ENCODE measurements at regions not wholly inside any gene's neighbourhood (a gene's known extent, or its start where the extent isn't known, plus 50 kb on each side); places are given as distances from the start of the nearest gene placed in this dataset.

DNA sequence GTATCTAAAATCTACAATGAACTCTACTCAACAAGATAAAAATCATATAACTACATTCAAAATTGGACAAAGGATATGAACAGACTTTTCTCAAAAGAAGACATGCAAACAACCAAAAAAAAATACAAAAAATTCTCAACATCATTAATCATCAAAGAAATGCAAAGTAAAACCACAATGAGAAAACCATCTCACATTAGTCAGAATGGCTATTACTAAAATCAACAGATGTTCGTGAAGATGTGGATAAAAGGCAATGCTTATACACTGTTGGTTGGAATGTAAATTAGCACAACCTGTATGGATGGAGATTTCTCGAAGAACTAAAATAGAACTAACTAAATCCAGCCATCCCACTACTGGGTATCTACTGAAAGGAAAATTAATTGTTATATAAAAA, 1080.8 kb downstream of the AMY1C start:
- Histone ChIP-seq H2AFZ (ENCODE audit: low read depth, low read length) (no peak overlapping the region), H3K9ac (ENCODE audit: low read length) (no peak overlapping the region), H3K79me2 (ENCODE audit: low read length) (no peaks in the 10 kb centered on the region), H3K27ac (ENCODE audit: low read length) (no peak overlapping the region), H3K9me3 (ENCODE audit: insufficient read depth, low read length) (no peaks in the 10 kb centered on the region), H3K4me2 (ENCODE audit: low read length) (no peak overlapping the region), H3K36me3 (replicated peaks; ENCODE audit: low read depth, low read length) (no peaks in the 10 kb centered on the region), H3K27me3 (ENCODE audit: low read depth, low read length) (no peaks in the 10 kb centered on the region), H3K4me3 (ENCODE audit: low read length) (no peak overlapping the region), H3K4me1 (ENCODE audit: low read length) (no peaks in the 10 kb centered on the region), H4K20me1 (ENCODE audit: insufficient read depth, low read length) (no peaks in the 10 kb centered on the region)
- TF ChIP-seq, protein P1, sequence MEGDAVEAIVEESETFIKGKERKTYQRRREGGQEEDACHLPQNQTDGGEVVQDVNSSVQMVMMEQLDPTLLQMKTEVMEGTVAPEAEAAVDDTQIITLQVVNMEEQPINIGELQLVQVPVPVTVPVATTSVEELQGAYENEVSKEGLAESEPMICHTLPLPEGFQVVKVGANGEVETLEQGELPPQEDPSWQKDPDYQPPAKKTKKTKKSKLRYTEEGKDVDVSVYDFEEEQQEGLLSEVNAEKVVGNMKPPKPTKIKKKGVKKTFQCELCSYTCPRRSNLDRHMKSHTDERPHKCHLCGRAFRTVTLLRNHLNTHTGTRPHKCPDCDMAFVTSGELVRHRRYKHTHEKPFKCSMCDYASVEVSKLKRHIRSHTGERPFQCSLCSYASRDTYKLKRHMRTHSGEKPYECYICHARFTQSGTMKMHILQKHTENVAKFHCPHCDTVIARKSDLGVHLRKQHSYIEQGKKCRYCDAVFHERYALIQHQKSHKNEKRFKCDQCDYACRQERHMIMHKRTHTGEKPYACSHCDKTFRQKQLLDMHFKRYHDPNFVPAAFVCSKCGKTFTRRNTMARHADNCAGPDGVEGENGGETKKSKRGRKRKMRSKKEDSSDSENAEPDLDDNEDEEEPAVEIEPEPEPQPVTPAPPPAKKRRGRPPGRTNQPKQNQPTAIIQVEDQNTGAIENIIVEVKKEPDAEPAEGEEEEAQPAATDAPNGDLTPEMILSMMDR (IDR thresholded peaks at IDR 0.05; ENCODE audit: low read depth, low read length), result no peak
- TF ChIP-seq EZH2phosphoT487 (IDR thresholded peaks at IDR 0.05; ENCODE audit: low read depth), result no peak

DNA sequence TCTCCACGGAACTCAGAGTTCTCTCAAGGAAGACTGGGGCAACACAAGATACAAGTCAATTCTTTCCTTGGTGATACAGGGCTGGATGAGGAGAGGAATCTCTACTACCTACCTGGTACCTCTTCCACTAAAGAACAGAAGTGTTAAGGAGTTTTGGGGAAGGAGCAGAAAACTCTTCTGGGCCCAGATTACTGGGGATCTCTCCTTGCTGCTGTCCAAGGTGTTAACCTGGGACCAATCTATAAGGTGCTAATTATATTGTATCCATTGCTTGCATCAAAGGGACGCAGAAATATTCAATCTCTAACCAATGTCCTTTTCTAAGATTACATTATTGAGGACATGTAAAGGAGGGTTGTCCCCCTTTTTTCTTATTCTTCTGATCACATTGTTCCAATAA, 1102.5 kb downstream of the AMY1C start:
- no peak overlapping the region for H2AFZ ChIP-seq (ENCODE audit: low read depth, low read length)

DNA sequence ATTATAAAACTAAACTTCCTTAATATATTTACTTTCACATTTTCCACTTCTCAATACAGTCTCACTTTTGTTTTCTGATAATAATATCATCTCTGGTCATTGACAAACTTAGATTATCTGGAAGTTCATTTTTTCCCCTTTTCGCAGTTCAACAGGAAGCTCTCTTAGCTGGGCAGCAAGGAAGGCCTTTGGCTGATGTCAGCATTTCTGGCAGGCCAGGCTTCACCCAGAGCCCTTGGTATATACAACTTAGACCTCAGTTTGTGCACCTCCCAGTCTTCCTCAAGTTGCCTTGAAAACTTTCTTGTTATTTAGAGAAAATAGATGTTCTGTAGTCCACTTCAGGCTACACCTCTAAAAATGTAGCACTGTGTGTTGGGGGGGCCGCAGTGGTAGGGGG, 1103.6 kb downstream of the AMY1C start:
- H3K27me3 ChIP-seq (ENCODE audit: low read depth, low read length), result no peaks in the 10 kb centered on the region
- no peaks in the 10 kb centered on the region for H3K79me2 ChIP-seq (ENCODE audit: low read length)
- H3K36me3 ChIP-seq (replicated peaks; ENCODE audit: low read depth, low read length), result no peaks in the 10 kb centered on the region
- H3K9me3 ChIP-seq (ENCODE audit: insufficient read depth, low read length), result no peaks in the 10 kb centered on the region
- no peak overlapping the region for H2AFZ ChIP-seq (ENCODE audit: low read depth, low read length)
- no peaks in the 10 kb centered on the region for H3K4me1 ChIP-seq (ENCODE audit: low read length)
- H3K4me3 ChIP-seq (ENCODE audit: low read length), result no peak overlapping the region
- H3K27ac ChIP-seq (ENCODE audit: low read length), result no peak overlapping the region
- no peaks in the 10 kb centered on the region for H4K20me1 ChIP-seq (ENCODE audit: insufficient read depth, low read length)
- H3K9ac ChIP-seq (ENCODE audit: low read length), result no peak overlapping the region
- no peak for TF ChIP-seq EZH2phosphoT487 (IDR thresholded peaks at IDR 0.05; ENCODE audit: low read depth)
- TF ChIP-seq, protein P1 (IDR thresholded peaks at IDR 0.05; ENCODE audit: low read depth, low read length), result no peak
- no peak overlapping the region for H3K4me2 ChIP-seq (ENCODE audit: low read length)

More for the DNA sequence above, 1102.5 kb downstream of the AMY1C start:
- Histone ChIP-seq H3K27me3 (ENCODE audit: low read depth, low read length) (no peaks in the 10 kb centered on the region), H3K4me2 (ENCODE audit: low read length) (no peak overlapping the region), H3K27ac (ENCODE audit: low read length) (no peak overlapping the region), H3K4me1 (ENCODE audit: low read length) (no peaks in the 10 kb centered on the region), H3K9ac (ENCODE audit: low read length) (no peak overlapping the region), H4K20me1 (ENCODE audit: insufficient read depth, low read length) (no peaks in the 10 kb centered on the region), H3K36me3 (replicated peaks; ENCODE audit: low read depth, low read length) (no peaks in the 10 kb centered on the region), H3K79me2 (ENCODE audit: low read length) (no peaks in the 10 kb centered on the region), H3K9me3 (ENCODE audit: insufficient read depth, low read length) (no peaks in the 10 kb centered on the region), H3K4me3 (ENCODE audit: low read length) (no peak overlapping the region)
- TF ChIP-seq, protein P1 (IDR thresholded peaks at IDR 0.05; ENCODE audit: low read depth, low read length), result no peak
- no peak for TF ChIP-seq EZH2phosphoT487 (IDR thresholded peaks at IDR 0.05; ENCODE audit: low read depth)

DNA sequence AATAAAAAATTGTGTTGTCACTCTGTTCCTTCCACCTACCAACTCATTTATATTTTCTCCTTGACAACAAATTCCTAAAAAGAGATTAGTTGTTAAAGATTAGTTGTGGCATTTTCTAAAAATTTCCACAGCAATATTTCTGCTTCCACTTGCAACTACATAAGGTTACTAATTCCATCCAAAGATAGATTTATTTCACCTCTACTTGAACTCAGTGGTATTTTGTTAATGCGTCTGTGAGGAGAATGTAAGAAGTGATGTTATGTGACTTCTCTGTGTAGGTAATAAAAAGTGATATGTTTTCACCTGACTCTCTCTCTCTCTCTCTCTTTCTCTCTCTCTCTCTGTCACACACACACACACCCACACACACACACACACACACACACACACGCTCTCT, 1104.8 kb downstream of the AMY1C start:
- no peaks in the 10 kb centered on the region for H3K79me2 ChIP-seq (ENCODE audit: low read length)
- no peaks in the 10 kb centered on the region for H3K27me3 ChIP-seq (ENCODE audit: low read depth, low read length)
- H4K20me1 ChIP-seq (ENCODE audit: insufficient read depth, low read length), result no peaks in the 10 kb centered on the region
- no peak overlapping the region for H2AFZ ChIP-seq (ENCODE audit: low read depth, low read length)
- H3K9me3 ChIP-seq (ENCODE audit: insufficient read depth, low read length), result no peaks in the 10 kb centered on the region
- H3K4me1 ChIP-seq (ENCODE audit: low read length), result no peaks in the 10 kb centered on the region
- no peak overlapping the region for H3K9ac ChIP-seq (ENCODE audit: low read length)
- TF ChIP-seq EZH2phosphoT487 (IDR thresholded peaks at IDR 0.05; ENCODE audit: low read depth), result no peak
- TF ChIP-seq, protein P1 (IDR thresholded peaks at IDR 0.05; ENCODE audit: low read depth, low read length), result no peak
- H3K4me2 ChIP-seq (ENCODE audit: low read length), result no peak overlapping the region
- no peak overlapping the region for H3K27ac ChIP-seq (ENCODE audit: low read length)
- H3K4me3 ChIP-seq (ENCODE audit: low read length), result no peak overlapping the region
- H3K36me3 ChIP-seq (replicated peaks; ENCODE audit: low read depth, low read length), result no peaks in the 10 kb centered on the region

Measured in OCI-LY3 (cell line).